ENCODE measurements at regions not wholly inside any gene's neighbourhood (a gene's known extent, or its start where the extent isn't known, plus 50 kb on each side); places are given as distances from the start of the nearest gene placed in this dataset.
A peak's percentile ranks its signal among the peaks of the same experiment; 100 is the strongest.
"Not testable (repeated sequence)": the region's sequence is repeated elsewhere in the genome, so short reads cannot be mapped to it uniquely, and the experiment has no call there.

DNA sequence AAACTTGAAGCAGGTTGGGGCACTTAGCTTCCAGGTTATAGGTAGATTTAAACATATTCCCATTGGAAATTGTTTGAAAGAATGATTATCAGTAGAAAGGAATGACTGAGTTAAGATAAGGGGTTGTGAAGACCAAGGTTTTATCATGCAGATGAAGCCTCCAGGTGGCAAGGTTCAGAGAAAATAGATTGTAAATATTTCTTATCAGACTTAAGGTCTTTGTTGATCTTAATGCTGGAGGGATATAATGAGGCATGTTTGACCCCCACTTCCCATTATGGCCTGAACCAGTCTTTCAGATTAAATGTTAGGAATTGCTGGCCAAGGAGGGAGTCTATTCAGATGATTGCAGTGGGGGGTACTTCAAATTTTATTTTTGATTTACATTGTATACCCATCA lies 1486.5 kb upstream of the PRR20A start:
- DNase-seq: no peak

GRCh38 chr13:55660264-55660663 lies 1480.5 kb upstream of the PRR20A start:
- DNase-seq: not testable (repeated sequence)

DNA sequence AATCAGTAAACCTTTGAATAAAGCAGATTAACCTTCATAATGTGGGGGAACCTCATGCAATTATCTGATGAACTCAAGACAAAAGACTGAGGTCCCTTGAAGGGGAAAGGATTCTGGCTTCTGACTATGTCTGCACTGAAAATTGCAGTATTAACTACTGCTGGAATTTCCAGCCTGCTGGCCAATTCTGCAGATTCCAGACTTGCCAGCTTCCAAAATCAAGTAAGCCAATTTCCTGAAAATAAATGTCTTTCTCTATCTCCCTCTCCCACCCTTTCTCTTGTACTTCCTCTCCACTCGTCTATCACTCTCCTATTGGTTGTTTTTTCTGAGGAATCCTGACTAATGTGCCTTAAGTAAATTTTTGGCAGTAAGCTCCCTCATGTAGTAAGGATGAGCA lies 1479.9 kb upstream of the PRR20A start:
- DNase-seq: no peak

GRCh38 chr13:55661505-55661904 lies 1479.2 kb upstream of the PRR20A start:
- no peak for DNase-seq

- DNase-seq: no peak
Measured at GRCh38 chr13:55664178-55664577, 1476.5 kb upstream of the PRR20A start.

DNA sequence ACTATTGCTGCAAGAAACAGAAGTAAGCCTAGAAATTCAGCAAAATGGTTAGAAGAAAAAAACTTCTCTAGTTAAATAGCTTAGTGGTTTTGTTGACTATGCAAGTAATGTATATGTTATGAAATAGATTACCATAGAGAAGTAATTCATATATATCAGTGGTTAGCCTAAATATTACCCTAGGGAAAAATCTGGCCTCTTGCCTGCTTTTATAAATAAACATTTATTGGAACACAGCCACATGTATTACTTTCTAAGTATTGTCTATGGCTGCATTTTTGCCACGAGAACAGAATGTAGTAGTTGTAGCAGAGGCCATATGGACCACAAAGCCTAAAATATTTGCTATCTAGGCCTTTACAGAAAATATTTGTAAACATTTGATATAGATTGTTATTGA lies 1471.7 kb upstream of the PRR20A start:
- DNase-seq: no peak

GRCh38 chr13:55673910-55674309 lies 1466.8 kb upstream of the PRR20A start:
- no peak for DNase-seq

GRCh38 chr13:55682776-55683175 lies 1457.9 kb upstream of the PRR20A start:
- DNase-seq: no peak

DNA sequence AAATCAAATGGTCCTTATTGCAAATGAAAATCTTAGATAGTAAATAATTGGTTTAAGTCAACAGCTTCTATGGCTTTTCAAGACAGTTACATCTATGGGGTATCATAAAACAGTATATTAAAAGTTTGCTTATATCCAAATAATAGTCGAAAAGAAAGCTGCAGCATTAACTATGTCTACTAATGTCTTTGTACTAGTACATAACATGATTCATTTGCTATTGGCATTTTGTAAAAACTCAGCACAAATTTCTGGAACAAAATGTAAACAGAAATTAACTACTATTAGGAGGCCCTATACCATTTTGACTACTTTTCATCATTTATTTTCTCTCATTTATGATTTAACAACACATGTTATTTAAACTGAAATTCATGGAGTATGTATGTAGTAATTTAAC lies 1435.2 kb upstream of the PRR20A start:
- DNase-seq: no peak

DNA sequence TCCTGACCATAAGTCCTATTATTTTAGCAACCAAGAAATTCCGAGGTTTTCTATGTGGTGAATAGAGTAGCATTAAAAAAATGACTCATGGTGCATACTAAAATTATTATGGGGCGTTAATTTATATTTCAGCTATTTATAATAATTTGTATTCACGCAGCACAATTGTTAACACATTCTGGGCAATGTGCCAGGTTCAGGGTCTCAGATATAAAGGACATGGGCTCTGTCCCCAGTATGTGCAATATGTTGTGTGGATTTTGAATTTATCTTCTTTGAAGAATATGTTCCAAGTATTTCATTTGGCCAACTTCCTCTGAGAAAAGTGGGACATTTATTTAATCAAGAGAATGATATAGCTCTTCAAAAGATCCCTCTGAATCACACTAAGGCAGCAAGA lies 1434.7 kb upstream of the PRR20A start:
- DNase-seq: no peak

DNA sequence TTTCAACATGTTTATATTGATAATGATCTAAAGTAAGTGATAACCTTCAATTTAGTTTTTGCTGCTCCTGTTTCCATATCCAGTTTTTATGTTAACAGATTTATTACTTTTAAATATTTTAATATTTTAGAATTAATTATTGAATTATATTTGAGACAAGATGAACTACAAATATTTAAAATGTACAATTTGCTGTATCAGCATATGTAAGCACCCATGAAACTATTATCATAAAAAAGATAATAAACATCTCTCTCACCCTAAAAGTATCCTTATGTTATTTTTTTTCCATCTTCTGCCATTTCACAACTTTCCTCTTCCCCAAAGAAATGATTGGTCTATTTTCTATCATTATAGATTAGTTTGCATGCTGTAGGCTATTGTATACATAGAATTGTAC lies 1426.6 kb upstream of the PRR20A start:
- DNase-seq: no peak

DNA sequence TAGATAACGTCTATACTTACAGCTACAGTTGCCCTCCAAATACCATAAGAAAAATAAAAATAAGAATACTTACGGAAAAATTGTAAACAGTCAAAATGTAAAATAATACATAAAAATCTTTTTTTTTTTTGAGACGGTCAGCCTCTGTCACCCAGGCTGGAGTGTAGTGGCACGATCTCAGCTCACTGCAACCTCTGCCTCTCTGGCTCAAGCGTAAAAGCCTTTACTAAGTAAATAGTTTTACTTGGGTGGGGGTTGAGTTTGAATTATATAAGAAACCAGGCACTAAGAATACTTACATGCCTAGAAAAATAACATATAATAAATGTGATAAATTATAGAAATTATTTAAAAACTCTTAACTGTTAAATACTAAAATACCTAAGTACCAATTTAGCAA lies 1413.0 kb upstream of the PRR20A start:
- no peak for DNase-seq

DNA sequence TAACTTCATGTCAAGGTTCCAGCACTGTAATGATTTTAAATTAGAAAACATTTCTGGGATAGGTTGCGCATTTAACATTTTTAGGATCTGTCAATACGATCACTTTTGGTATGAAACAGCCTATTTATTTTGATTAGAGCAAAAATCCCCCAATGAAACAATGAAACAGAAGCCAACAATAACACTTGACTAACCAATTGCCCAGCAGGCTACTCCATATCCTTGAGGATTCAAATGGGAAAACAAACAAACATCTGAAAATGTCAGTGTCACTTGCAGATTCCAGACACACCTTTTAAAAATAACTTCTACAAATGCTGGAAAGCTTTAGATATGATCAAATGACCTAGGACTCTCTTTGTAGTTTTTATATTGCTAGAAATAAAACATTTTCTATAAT lies 1412.5 kb upstream of the PRR20A start:
- no peak for DNase-seq

GRCh38 chr13:55745828-55746227 lies 1394.9 kb upstream of the PRR20A start:
- no peak for DNase-seq

GRCh38 chr13:55761986-55762385 lies 1378.7 kb upstream of the PRR20A start:
- DNase-seq: no peak

- DNase-seq: peak in 1 of 51 donors; percentile 0
Measured at GRCh38 chr13:55777612-55778011, 1363.1 kb upstream of the PRR20A start.

GRCh38 chr13:55783841-55784240 lies 1356.9 kb upstream of the PRR20A start:
- DNase-seq: no peak

DNA sequence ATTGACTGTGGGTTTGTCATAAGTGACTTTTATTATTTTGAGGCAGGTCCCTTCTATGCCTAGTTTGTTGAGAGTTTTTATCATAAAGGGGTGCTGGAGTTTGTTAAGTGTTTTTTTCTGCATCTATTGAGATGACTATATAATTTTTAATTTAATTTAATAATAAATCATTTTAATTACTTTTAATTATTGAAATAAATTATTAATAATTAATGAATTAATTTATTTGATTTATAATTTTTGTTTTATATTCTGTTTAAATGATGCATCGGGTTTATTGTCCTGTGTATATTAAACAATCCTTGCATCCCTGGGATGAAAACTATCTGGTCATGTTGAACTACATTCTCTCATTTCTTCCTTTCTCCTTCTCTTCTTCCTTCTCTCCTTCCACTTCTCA lies 1352.2 kb upstream of the PRR20A start:
- DNase-seq: no peak

- no peak for DNase-seq
Measured at GRCh38 chr13:55792544-55793193, 1348.0 kb upstream of the PRR20A start.

- no peak for DNase-seq
Measured at GRCh38 chr13:55815458-55816033, 1325.2 kb upstream of the PRR20A start.

- DNase-seq: no peak
Measured at GRCh38 chr13:55816976-55817601, 1323.6 kb upstream of the PRR20A start.

- DNase-seq: no peak
Measured at GRCh38 chr13:55820817-55821216, 1319.9 kb upstream of the PRR20A start.

DNA sequence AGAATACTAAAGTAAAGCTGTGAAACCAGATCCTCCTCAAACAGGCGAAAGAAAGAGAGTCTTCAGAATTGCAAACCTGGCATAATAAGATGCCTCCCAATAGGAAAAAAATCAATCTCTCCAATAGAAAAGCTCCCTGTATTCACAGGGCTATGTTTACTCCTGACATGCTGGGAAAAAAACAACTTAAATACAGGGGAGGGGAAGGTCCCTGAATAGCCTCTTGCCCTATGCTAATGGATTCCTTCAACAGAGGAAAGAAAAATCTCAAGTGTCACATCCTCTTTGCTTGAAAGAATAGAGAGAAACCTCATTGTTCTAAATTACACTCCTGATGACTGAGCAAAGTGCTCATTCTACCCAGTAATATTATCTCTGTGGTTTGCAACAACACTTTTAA lies 1271.1 kb upstream of the PRR20A start:
- DNase-seq: no peak
